Vagina (tissue), 2 donors: ENCODE measurements at regions not wholly inside any gene's neighbourhood (a gene's known extent, or its start where the extent isn't known, plus 50 kb on each side); places are given as distances from the start of the nearest gene placed in this dataset.

Experiments
- DNase-seq, 2 donors: peaks; one replicate each; pipeline ENCODE4 v3.0.0-alpha.2; 2017; ENCODE audit errors: extremely low spot score in 2 of 2
- H3K27ac ChIP-seq: fragments of 200-600 bp; sonication (generic); one replicate; pipeline ENCODE4 v1.5.1; 2019
- H3K27me3 ChIP-seq: fragments of 200-600 bp; sonication (generic); one replicate; pipeline ENCODE4 v1.5.1; 2019
- H3K36me3 ChIP-seq, 2 donors: fragments of 200-600 bp; sonication (generic); one replicate each; pipeline ENCODE4 v1.5.1; 2017 to 2019
- H3K4me1 ChIP-seq: fragments of 200-600 bp; sonication (generic); one replicate; pipeline ENCODE4 v1.5.1; 2019
- H3K4me3 ChIP-seq, 2 donors: fragments of 200-600 bp; sonication (generic); 1 replicate in 1 of 2; 2 replicates in 1 of 2; pipeline ENCODE4 v1.5.1; 2016 to 2019
- H3K9me3 ChIP-seq: fragments of 200-600 bp; sonication (generic); one replicate; pipeline ENCODE4 v1.5.1; 2019
- POLR2A ChIP-seq, 2 donors: fragments of 450-650 bp; IDR thresholded peaks; one replicate each; pipeline ENCODE4 v1.6.1; 2017; ENCODE audit warnings: antibody characterized with exemption in 2 of 2, mild to moderate bottlenecking in 2 of 2, moderate library complexity in 2 of 2
- POLR2AphosphoS5 ChIP-seq, 2 donors: sonication (generic); formaldehyde crosslinking; IDR thresholded peaks; one replicate each; pipeline ENCODE4 v1.9.0; 2017; ENCODE audit warnings: antibody characterized with exemption in 2 of 2, mild to moderate bottlenecking in 2 of 2, low read depth in 1 of 2; ENCODE audit not compliant: insufficient read depth in 1 of 2
- intact Hi-C: fragments of 100-400 bp; cut with DNase I; formaldehyde crosslinking; loops from one replicate; pipeline ENCODE4 v1.15.1; 2023
- TF ChIP-seq, protein P1 (sequence below), 3 experiments: fragments of 450-650 bp in 2 of 3; fragments of 200-600 bp in 1 of 3; sonication (generic) in 1 of 3; IDR thresholded peaks; one replicate each; pipeline ENCODE4 v1.5.1; 2017 to 2019; ENCODE audit warnings: antibody characterized with exemption in 3 of 3, mild to moderate bottlenecking in 2 of 3, moderate library complexity in 2 of 3

DNA sequence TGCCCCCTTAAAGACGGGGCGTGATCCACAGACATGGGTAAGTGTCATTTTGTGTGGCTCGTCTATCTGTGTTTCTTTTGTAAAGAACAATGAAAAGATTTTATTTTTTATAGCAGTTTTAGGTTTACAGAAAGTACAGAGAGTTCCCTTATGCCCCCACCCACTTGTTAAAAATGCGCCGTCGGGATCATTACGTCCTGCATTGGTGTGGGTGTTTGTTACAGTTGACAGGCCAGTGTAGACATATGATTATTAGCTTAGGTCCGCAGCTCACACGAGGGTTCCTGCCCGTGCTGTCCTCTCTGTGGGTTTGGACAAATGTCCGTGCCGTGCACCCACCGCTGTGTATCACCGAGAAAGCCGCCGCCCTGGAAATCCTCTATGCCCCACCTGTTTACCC lies 50.5 kb downstream of the RGS12 start:
- intact Hi-C loops, result no loop called here
- H3K4me3 ChIP-seq, result no peak overlapping the region
- H3K27ac ChIP-seq, result no peak overlapping the region
- H3K27me3 ChIP-seq, result no peaks in the 10 kb centered on the region
- DNase-seq, result no peak
- H3K4me1 ChIP-seq, result peaks cover 29% of the 10 kb centered on the region
- H3K36me3 ChIP-seq, result no peaks in the 10 kb centered on the region
- TF ChIP-seq POLR2A (IDR thresholded peaks at IDR 0.05) (no peak), POLR2AphosphoS5 (IDR thresholded peaks at IDR 0.05; ENCODE audit: insufficient read depth in 1 of 2, low read depth in 1 of 2) (no peak)
- TF ChIP-seq, protein P1, sequence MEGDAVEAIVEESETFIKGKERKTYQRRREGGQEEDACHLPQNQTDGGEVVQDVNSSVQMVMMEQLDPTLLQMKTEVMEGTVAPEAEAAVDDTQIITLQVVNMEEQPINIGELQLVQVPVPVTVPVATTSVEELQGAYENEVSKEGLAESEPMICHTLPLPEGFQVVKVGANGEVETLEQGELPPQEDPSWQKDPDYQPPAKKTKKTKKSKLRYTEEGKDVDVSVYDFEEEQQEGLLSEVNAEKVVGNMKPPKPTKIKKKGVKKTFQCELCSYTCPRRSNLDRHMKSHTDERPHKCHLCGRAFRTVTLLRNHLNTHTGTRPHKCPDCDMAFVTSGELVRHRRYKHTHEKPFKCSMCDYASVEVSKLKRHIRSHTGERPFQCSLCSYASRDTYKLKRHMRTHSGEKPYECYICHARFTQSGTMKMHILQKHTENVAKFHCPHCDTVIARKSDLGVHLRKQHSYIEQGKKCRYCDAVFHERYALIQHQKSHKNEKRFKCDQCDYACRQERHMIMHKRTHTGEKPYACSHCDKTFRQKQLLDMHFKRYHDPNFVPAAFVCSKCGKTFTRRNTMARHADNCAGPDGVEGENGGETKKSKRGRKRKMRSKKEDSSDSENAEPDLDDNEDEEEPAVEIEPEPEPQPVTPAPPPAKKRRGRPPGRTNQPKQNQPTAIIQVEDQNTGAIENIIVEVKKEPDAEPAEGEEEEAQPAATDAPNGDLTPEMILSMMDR (IDR thresholded peaks at IDR 0.05), result no peak
- H3K9me3 ChIP-seq, result no peaks in the 10 kb centered on the region

DNA sequence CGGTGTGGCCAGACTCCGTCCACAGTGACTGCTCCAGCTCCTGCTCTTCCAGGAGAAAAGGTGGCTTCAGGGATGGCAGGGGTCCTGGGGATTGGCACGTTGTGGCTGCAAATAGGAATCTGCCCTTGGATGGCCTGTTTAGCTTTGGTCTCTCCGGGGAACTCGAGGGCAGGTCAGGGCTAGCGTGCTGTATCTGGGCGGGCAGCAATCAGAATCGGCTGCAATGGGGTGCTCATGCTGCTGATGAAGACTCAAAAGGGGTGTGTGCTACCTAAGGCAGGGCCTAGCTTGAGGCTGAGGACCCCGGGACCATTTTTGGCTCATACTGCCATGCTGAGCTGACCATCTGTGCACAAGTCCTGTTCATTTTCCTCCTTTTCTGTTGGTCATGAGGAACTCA lies 51.3 kb downstream of the RGS12 start:
- TF ChIP-seq POLR2AphosphoS5 (IDR thresholded peaks at IDR 0.05; ENCODE audit: insufficient read depth in 1 of 2, low read depth in 1 of 2) (no peak), POLR2A (IDR thresholded peaks at IDR 0.05) (no peak)
- TF ChIP-seq, protein P1 (IDR thresholded peaks at IDR 0.05), result no peak
- H3K4me1 ChIP-seq, result peaks cover 29% of the 10 kb centered on the region
- H3K27ac ChIP-seq, result no peak overlapping the region
- no peaks in the 10 kb centered on the region for H3K36me3 ChIP-seq
- H3K9me3 ChIP-seq, result no peaks in the 10 kb centered on the region
- peak; percentile 86 to 87 for DNase-seq
- no peak overlapping the region for H3K4me3 ChIP-seq
- no peaks in the 10 kb centered on the region for H3K27me3 ChIP-seq
- intact Hi-C loops, result no loop called here

GRCh38 chr4:3344596-3344995 lies 51.8 kb downstream of the RGS12 start:
- H3K27ac ChIP-seq, result no peak overlapping the region
- intact Hi-C loops, result no loop called here
- H3K36me3 ChIP-seq, result no peaks in the 10 kb centered on the region
- H3K27me3 ChIP-seq, result no peaks in the 10 kb centered on the region
- peaks cover 24% of the 10 kb centered on the region for H3K4me1 ChIP-seq
- TF ChIP-seq, protein P1 (IDR thresholded peaks at IDR 0.05), result no peak
- TF ChIP-seq POLR2AphosphoS5 (IDR thresholded peaks at IDR 0.05; ENCODE audit: insufficient read depth in 1 of 2, low read depth in 1 of 2) (no peak), POLR2A (IDR thresholded peaks at IDR 0.05) (no peak)
- no peaks in the 10 kb centered on the region for H3K9me3 ChIP-seq
- H3K4me3 ChIP-seq, result no peak overlapping the region
- peak; percentile 67 to 82 for DNase-seq

DNA sequence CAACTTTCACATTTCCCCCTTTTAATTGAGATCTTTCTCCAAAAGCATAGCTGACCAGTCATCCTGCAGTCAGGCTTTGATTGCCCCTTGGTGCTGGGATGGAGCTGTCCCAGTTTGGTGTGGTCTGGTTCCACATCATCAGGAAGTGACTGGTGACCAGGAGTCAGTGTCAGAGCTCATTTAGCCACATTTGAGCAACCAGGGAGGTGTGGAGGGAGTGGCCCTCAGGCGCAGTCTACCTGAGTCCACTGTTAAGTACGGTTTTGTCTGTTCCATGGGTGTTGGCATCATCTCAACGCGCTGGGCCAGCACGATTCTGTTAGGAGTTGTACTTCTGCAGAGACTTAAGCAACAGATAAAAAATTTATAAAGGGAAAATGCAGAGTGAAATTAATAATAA lies 52.6 kb downstream of the RGS12 start:
- peak in 1 of 2 donors; percentile 87 for DNase-seq
- TF ChIP-seq, protein P1 (IDR thresholded peaks at IDR 0.05), result no peak
- TF ChIP-seq POLR2A (IDR thresholded peaks at IDR 0.05) (no peak), POLR2AphosphoS5 (IDR thresholded peaks at IDR 0.05; ENCODE audit: insufficient read depth in 1 of 2, low read depth in 1 of 2) (no peak)
- intact Hi-C loops, result loop anchor here (5.0 kb wide), 1 partner anchor 97 kb away; the partner anchor contains the start of gene HGFAC

DNA sequence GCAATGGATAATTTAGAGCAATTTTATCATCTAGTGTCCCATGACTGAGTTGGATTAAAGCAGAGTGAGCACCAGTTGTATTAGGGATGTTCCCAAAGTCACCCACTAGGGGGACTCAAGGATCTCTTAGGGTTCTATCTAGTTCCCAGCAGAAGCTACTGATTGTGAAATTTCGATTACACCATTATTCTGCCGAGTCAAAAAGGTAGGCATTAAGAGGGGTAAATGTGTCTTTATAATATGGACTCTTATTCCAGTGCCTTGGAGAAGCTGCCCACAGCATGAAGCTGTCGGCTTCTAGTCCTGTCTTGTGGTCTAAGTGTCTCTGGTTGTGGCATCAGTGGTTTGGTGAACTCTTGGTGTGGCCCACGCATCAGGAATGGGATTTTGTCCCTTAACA lies 53.3 kb downstream of the RGS12 start:
- Histone ChIP-seq H3K9me3 (no peaks in the 10 kb centered on the region), H3K4me1 (peaks cover 14% of the 10 kb centered on the region), H3K4me3 (no peak overlapping the region), H3K36me3 (no peaks in the 10 kb centered on the region), H3K27me3 (no peaks in the 10 kb centered on the region), H3K27ac (no peak overlapping the region)
- intact Hi-C loops, result loop anchor here (5.0 kb wide), 1 partner anchor 96 kb away; the partner anchor contains the start of gene HGFAC
- peak in 1 of 2 donors; percentile 77 for DNase-seq
- TF ChIP-seq POLR2A (IDR thresholded peaks at IDR 0.05) (no peak), POLR2AphosphoS5 (IDR thresholded peaks at IDR 0.05; ENCODE audit: insufficient read depth in 1 of 2, low read depth in 1 of 2) (peak in 1 of 2 donors; percentile 73)
- TF ChIP-seq, protein P1 (IDR thresholded peaks at IDR 0.05), result peak; percentile 56 to 93 (median 92)

More for the DNA sequence above, 52.6 kb downstream of the RGS12 start:
- Histone ChIP-seq H3K27ac (no peak overlapping the region), H3K4me1 (peaks cover 17% of the 10 kb centered on the region), H3K36me3 (no peaks in the 10 kb centered on the region), H3K9me3 (no peaks in the 10 kb centered on the region), H3K27me3 (no peaks in the 10 kb centered on the region), H3K4me3 (no peak overlapping the region)
